HL-60 (cell line): ENCODE measurements at regions not wholly inside any gene's neighbourhood (a gene's known extent, or its start where the extent isn't known, plus 50 kb on each side); places are given as distances from the start of the nearest gene placed in this dataset.

Experiments used
- DNase-seq, 2 experiments: peaks; one replicate each; pipeline ENCODE4 v3.0.0-alpha.2; 2010 to 2020; ENCODE audit warnings: low read depth in 1 of 2, low spot score in 1 of 2
- H3K27ac ChIP-seq: fragments of 250-450 bp; sonication (Bioruptor Pico); replicated peaks from 2 replicates; pipeline ENCODE4 v1.5.1; 2020; ENCODE audit warnings: mild to moderate bottlenecking, moderate library complexity
- H3K27me3 ChIP-seq: fragments of 250-450 bp; sonication (Bioruptor Pico); 2 replicates; pipeline ENCODE4 v1.5.1; 2021; ENCODE audit warnings: mild to moderate bottlenecking, moderate library complexity; ENCODE audit not compliant: insufficient read depth, poor library complexity, severe bottlenecking
- H3K4me3 ChIP-seq: replicated peaks from 2 replicates; pipeline ENCODE4 v1.5.1; 2011; ENCODE audit warnings: mild to moderate bottlenecking, control low read depth, low read length; ENCODE audit not compliant: insufficient read depth
- GABPA ChIP-seq: IDR thresholded peaks from 2 replicates; pipeline ENCODE4 v1.6.1; 2012; ENCODE audit warnings: low read depth
- POLR2AphosphoS5 ChIP-seq: IDR thresholded peaks from 2 replicates; pipeline ENCODE4 v1.6.1; 2012; ENCODE audit warnings: low read depth
- SPI1 ChIP-seq: IDR thresholded peaks from 2 replicates; pipeline ENCODE4 v1.6.1; 2012; ENCODE audit warnings: low read depth, mild to moderate bottlenecking, borderline replicate concordance
- TF ChIP-seq, protein P1 (sequence below): IDR thresholded peaks from one replicate; pipeline ENCODE4 v1.5.1; 2011; ENCODE audit warnings: low read length, control low read depth, inconsistent platforms; ENCODE audit not compliant: insufficient read depth
- TF ChIP-seq, protein P2 (sequence below): IDR thresholded peaks from 2 replicates; pipeline ENCODE4 v1.6.1; 2012; ENCODE audit warnings: low read depth; ENCODE audit not compliant: insufficient replicate concordance

DNA sequence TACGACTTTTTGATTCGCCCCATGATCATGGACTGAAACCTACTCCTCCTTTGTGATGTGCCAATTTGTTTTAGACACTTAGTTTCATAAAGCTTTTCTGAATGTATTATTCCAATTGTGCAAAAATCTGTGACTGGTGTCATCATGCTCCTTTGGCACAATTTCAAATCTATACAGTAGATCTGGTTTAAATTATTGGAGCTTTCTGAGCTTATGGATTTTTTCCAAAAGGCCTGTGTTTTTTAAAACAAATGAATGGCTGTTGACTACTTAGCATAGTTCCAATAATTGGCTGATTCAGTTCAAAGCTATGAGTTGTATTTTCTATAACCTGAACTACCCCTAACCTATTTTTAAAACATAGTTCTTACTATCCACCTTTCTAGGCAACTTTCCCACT, 282.7 kb downstream of the CNTN3 start:
- Histone ChIP-seq H3K4me3 (no peak overlapping the region), H3K27me3 (no peaks in the 10 kb centered on the region), H3K27ac (no peak overlapping the region)
- no peak for DNase-seq
- TF ChIP-seq SPI1 (no peak), GABPA (no peak), POLR2AphosphoS5 (no peak)
- TF ChIP-seq, protein P1, sequence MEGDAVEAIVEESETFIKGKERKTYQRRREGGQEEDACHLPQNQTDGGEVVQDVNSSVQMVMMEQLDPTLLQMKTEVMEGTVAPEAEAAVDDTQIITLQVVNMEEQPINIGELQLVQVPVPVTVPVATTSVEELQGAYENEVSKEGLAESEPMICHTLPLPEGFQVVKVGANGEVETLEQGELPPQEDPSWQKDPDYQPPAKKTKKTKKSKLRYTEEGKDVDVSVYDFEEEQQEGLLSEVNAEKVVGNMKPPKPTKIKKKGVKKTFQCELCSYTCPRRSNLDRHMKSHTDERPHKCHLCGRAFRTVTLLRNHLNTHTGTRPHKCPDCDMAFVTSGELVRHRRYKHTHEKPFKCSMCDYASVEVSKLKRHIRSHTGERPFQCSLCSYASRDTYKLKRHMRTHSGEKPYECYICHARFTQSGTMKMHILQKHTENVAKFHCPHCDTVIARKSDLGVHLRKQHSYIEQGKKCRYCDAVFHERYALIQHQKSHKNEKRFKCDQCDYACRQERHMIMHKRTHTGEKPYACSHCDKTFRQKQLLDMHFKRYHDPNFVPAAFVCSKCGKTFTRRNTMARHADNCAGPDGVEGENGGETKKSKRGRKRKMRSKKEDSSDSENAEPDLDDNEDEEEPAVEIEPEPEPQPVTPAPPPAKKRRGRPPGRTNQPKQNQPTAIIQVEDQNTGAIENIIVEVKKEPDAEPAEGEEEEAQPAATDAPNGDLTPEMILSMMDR = no peak
- TF ChIP-seq, protein P2, sequence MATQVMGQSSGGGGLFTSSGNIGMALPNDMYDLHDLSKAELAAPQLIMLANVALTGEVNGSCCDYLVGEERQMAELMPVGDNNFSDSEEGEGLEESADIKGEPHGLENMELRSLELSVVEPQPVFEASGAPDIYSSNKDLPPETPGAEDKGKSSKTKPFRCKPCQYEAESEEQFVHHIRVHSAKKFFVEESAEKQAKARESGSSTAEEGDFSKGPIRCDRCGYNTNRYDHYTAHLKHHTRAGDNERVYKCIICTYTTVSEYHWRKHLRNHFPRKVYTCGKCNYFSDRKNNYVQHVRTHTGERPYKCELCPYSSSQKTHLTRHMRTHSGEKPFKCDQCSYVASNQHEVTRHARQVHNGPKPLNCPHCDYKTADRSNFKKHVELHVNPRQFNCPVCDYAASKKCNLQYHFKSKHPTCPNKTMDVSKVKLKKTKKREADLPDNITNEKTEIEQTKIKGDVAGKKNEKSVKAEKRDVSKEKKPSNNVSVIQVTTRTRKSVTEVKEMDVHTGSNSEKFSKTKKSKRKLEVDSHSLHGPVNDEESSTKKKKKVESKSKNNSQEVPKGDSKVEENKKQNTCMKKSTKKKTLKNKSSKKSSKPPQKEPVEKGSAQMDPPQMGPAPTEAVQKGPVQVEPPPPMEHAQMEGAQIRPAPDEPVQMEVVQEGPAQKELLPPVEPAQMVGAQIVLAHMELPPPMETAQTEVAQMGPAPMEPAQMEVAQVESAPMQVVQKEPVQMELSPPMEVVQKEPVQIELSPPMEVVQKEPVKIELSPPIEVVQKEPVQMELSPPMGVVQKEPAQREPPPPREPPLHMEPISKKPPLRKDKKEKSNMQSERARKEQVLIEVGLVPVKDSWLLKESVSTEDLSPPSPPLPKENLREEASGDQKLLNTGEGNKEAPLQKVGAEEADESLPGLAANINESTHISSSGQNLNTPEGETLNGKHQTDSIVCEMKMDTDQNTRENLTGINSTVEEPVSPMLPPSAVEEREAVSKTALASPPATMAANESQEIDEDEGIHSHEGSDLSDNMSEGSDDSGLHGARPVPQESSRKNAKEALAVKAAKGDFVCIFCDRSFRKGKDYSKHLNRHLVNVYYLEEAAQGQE = no peak

DNA sequence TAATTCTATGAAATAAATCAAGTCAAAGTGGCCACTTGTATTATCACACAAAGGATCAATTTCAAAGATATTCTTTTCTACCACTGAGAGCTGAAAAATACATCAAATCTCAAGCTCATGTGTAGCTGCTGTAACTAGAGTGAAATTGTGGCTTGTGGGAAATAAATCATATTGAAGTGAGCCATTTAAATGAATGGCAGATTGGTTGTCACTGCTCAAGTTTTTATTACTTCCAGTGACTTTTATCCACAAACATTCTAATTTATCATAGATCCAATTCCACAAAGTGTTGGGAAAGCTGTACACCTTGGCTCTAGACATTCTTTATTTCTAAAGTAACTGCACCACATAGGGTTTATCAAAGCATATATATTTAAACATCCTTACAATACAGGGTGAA, 285.4 kb downstream of the CNTN3 start:
- Histone ChIP-seq H3K27me3 (no peaks in the 10 kb centered on the region), H3K27ac (no peak overlapping the region), H3K4me3 (no peak overlapping the region)
- no peak for DNase-seq
- TF ChIP-seq SPI1 = no peak
- TF ChIP-seq GABPA = no peak
- TF ChIP-seq, protein P2 = no peak
- TF ChIP-seq POLR2AphosphoS5 = no peak
- TF ChIP-seq, protein P1 = no peak

DNA sequence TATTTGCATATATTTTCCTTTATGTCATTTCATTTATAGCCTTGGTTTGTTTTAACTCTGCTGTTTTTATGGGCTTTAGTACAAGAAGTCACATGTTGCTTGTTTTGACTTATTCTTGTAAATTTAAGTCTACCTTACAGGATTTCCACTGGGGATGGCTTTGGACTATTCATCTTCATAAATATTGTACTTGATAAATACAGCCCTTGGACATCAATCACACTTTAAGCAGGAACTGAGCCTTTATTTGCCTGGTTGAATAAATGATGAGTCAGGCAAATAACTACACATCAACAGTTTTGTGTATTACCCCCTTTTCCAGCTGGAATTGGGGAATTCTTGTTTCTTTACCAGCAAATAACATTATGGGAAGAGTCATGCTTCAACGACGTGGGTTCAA, 286.0 kb downstream of the CNTN3 start:
- no peak overlapping the region for H3K27ac ChIP-seq
- DNase-seq = no peak
- no peaks in the 10 kb centered on the region for H3K27me3 ChIP-seq
- TF ChIP-seq GABPA (no peak), SPI1 (no peak), POLR2AphosphoS5 (no peak)
- TF ChIP-seq, protein P2 = no peak
- TF ChIP-seq, protein P1 = no peak
- no peak overlapping the region for H3K4me3 ChIP-seq
